Activated B cell treated with CpG ODN at 0.5 μM for 24 hours (primary cell): ENCODE measurements at regions not wholly inside any gene's neighbourhood (a gene's known extent, or its start where the extent isn't known, plus 50 kb on each side); places are given as distances from the start of the nearest gene placed in this dataset.

ENCODE experiments used
- ATAC-seq: fragments of 200-7000 bp; cut with Tn5 transposase; one replicate; pipeline ENCODE4 v1.10.0; 2021; ENCODE audit warnings: low read depth, mild to moderate bottlenecking, moderate library complexity
- CTCF ChIA-PET: fragments of 350-600 bp; sonication (Branson Sonifier 250); formaldehyde crosslinking; loops from one replicate; lab custom pipeline; 2021; ENCODE audit warnings: antibody characterized with exemption; lab: Charles Lee
- POLR2A ChIA-PET: fragments of 350-600 bp; sonication (Branson Sonifier 250); formaldehyde crosslinking; loops from one replicate; lab custom pipeline; 2021; ENCODE audit warnings: antibody characterized with exemption; lab: Charles Lee
- DNase-seq: peaks from one replicate; pipeline ENCODE4 v3.0.0; 2022
- H3K27ac Mint-ChIP-seq: one replicate; pipeline ENCODE4 v1.8.0; 2020; ENCODE audit warnings: mixed read lengths
- H3K27me3 Mint-ChIP-seq: one replicate; pipeline ENCODE4 v1.8.0; 2021; ENCODE audit warnings: mixed read lengths
- H3K36me3 Mint-ChIP-seq: one replicate; pipeline ENCODE4 v1.8.0; 2021; ENCODE audit warnings: low read depth, mixed read lengths
- H3K4me1 Mint-ChIP-seq: one replicate; pipeline ENCODE4 v1.8.0; 2021; ENCODE audit warnings: mixed read lengths
- H3K4me3 Mint-ChIP-seq: one replicate; pipeline ENCODE4 v1.8.0; 2020; ENCODE audit warnings: mild to moderate bottlenecking, mixed read lengths
- H3K9me3 Mint-ChIP-seq: one replicate; pipeline ENCODE4 v1.8.0; 2020; ENCODE audit warnings: mixed read lengths
- CTCF ChIP-seq: fragments of 200-600 bp; IDR thresholded peaks from one replicate; pipeline ENCODE4 v1.8.0; 2022; ENCODE audit warnings: antibody characterized with exemption, mild to moderate bottlenecking
- intact Hi-C: fragments of 100-400 bp; cut with micrococcal nuclease; formaldehyde crosslinking; loops from one replicate; pipeline ENCODE4 v1.15.1; 2024

GRCh38 chr12:107938446-107938845 is 163.9 kb downstream of the ASCL4 start:
- H3K4me1 Mint-ChIP-seq: no peaks in the 10 kb centered on the region
- no peak overlapping the region for H3K27ac Mint-ChIP-seq
- H3K9me3 Mint-ChIP-seq: peaks cover 16% of the 10 kb centered on the region
- ChIA-PET CTCF (no interaction called here), POLR2A (no interaction called here)
- H3K4me3 Mint-ChIP-seq: no peak overlapping the region
- no peaks in the 10 kb centered on the region for H3K36me3 Mint-ChIP-seq
- no peak for DNase-seq
- intact Hi-C loops: no loop called here
- peaks cover 33% of the 10 kb centered on the region for H3K27me3 Mint-ChIP-seq
- ATAC-seq: no peak
- no peak for TF ChIP-seq CTCF

GRCh38 chr12:107948391-107948945 is 174.0 kb downstream of the ASCL4 start:
- Mint-ChIP-seq H3K27ac (no peak overlapping the region), H3K36me3 (no peaks in the 10 kb centered on the region), H3K4me3 (no peak overlapping the region), H3K27me3 (peaks cover 17% of the 10 kb centered on the region), H3K9me3 (peaks cover 7% of the 10 kb centered on the region), H3K4me1 (no peaks in the 10 kb centered on the region)
- no peak for TF ChIP-seq CTCF
- ChIA-PET POLR2A (no interaction called here), CTCF (no interaction called here)
- intact Hi-C loops: no loop called here
- DNase-seq (no peak), ATAC-seq (no peak)

GRCh38 chr12:107951024-107951423 is 176.5 kb downstream of the ASCL4 start:
- ATAC-seq (no peak), DNase-seq (no peak)
- peaks cover 20% of the 10 kb centered on the region for H3K27me3 Mint-ChIP-seq
- no peak overlapping the region for H3K27ac Mint-ChIP-seq
- no peaks in the 10 kb centered on the region for H3K9me3 Mint-ChIP-seq
- no peak for TF ChIP-seq CTCF
- CTCF ChIA-PET: no interaction called here
- POLR2A ChIA-PET: no interaction called here
- no peak overlapping the region for H3K4me3 Mint-ChIP-seq
- intact Hi-C loops: no loop called here
- H3K36me3 Mint-ChIP-seq: no peaks in the 10 kb centered on the region
- no peaks in the 10 kb centered on the region for H3K4me1 Mint-ChIP-seq

- intact Hi-C loops: no loop called here
- DNase-seq (no peak), ATAC-seq (no peak)
- H3K4me1 Mint-ChIP-seq: no peaks in the 10 kb centered on the region
- H3K4me3 Mint-ChIP-seq: no peak overlapping the region
- peaks cover 9% of the 10 kb centered on the region for H3K27me3 Mint-ChIP-seq
- no peaks in the 10 kb centered on the region for H3K36me3 Mint-ChIP-seq
- ChIA-PET CTCF (no interaction called here), POLR2A (no interaction called here)
- H3K9me3 Mint-ChIP-seq: no peaks in the 10 kb centered on the region
- no peak for TF ChIP-seq CTCF
- H3K27ac Mint-ChIP-seq: no peak overlapping the region
These were observed 173.0 kb upstream of the WSCD2 start for GRCh38 chr12:107955966-107956643.

GRCh38 chr12:107957459-107957858 is 171.6 kb upstream of the WSCD2 start:
- Mint-ChIP-seq H3K27me3 (peaks cover 8% of the 10 kb centered on the region), H3K4me1 (no peaks in the 10 kb centered on the region), H3K36me3 (no peaks in the 10 kb centered on the region), H3K27ac (no peak overlapping the region), H3K4me3 (no peak overlapping the region), H3K9me3 (peaks cover 4% of the 10 kb centered on the region)
- POLR2A ChIA-PET: no interaction called here
- no peak for ATAC-seq
- TF ChIP-seq CTCF: no peak
- no peak for DNase-seq
- intact Hi-C loops: no loop called here
- CTCF ChIA-PET: no interaction called here
